A549 (cell line): ENCODE measurements at regions not wholly inside any gene's neighbourhood (a gene's known extent, or its start where the extent isn't known, plus 50 kb on each side); places are given as distances from the start of the nearest gene placed in this dataset.

Experiments used
- ATAC-seq, 2 experiments: fragments of 200-7000 bp in 1 of 2; fragments of >200 bp in 1 of 2; cut with Nextera tagmentation in 1 of 2; cut with Tn5 transposase in 1 of 2; 3 replicates each; pipeline versions ENCODE4 v1.8.0 to v1.9.1; 2018 to 2020; ENCODE audit warnings: mild to moderate bottlenecking in 1 of 2, moderate library complexity in 1 of 2
- CTCF ChIA-PET: fragments of 300-600 bp; sonication (Branson Sonifier 250); formaldehyde crosslinking; extraction: SDS; loops from one replicate; lab custom pipeline; 2021; ENCODE audit warnings: antibody characterized with exemption, inconsistent platforms; lab: Yijun Ruan, JAX
- POLR2A ChIA-PET: fragments of 350-600 bp; formaldehyde crosslinking; extraction: SDS; loops from one replicate; lab custom pipeline; 2021; ENCODE audit warnings: antibody characterized with exemption, inconsistent platforms; lab: Yijun Ruan, JAX
- DNase-seq, 2 experiments: peaks; one replicate each; pipeline versions ENCODE4 v3.0.0 to v3.0.0-alpha.2; 2011 to 2016; ENCODE audit warnings: low read depth in 1 of 2, low spot score in 1 of 2
- FAIRE-seq: peaks from 2 replicates; lab custom pipeline; 2011; peaks lifted over from hg19 to GRCh38; lab: Jason Lieb, UNC
- H3K27ac ChIP-seq, 2 experiments: fragments of >200 bp; sonication (Bioruptor Twin); formaldehyde crosslinking; 3 replicates each; pipeline ENCODE4 v1.5.1; 2016 to 2017
- H3K4me1 ChIP-seq: fragments of >200 bp; sonication (Bioruptor Twin); formaldehyde crosslinking; 3 replicates; pipeline ENCODE4 v1.6.1; 2016
- H3K4me2 ChIP-seq: fragments of >200 bp; sonication (Bioruptor Twin); formaldehyde crosslinking; 3 replicates; pipeline ENCODE4 v1.6.1; 2016
- H3K4me3 ChIP-seq: fragments of >200 bp; sonication (Bioruptor Twin); formaldehyde crosslinking; 3 replicates; pipeline ENCODE4 v1.5.1; 2016
- H3K9me3 ChIP-seq: fragments of >200 bp; sonication (Bioruptor Twin); formaldehyde crosslinking; 3 replicates; pipeline ENCODE4 v1.6.1; 2016
- BHLHE40 ChIP-seq: IDR thresholded peaks from 2 replicates; pipeline ENCODE4 v1.6.1; 2012; ENCODE audit warnings: low read depth, low read length, inconsistent platforms
- CBX8 ChIP-seq: fragments of 200-600 bp; sonication (generic); IDR thresholded peaks from 2 replicates; pipeline ENCODE4 v1.6.1; 2016
- CEBPB ChIP-seq, 2 experiments: fragments of >200 bp in 1 of 2; sonication (Bioruptor Twin) in 1 of 2; formaldehyde crosslinking in 1 of 2; IDR thresholded peaks; 2 replicates each; pipeline ENCODE4 v1.6.1; 2012 to 2016
- EP300 ChIP-seq, 2 experiments: fragments of >200 bp; sonication (Bioruptor Twin); formaldehyde crosslinking; IDR thresholded peaks; 2 replicates in 1 of 2; 3 replicates in 1 of 2; pipeline ENCODE4 v1.6.1; 2016 to 2017
- FOXS1 ChIP-seq: fragments of 250-450 bp; sonication (Bioruptor Pico); IDR thresholded peaks from 2 replicates; pipeline ENCODE4 v1.5.0; 2020; ENCODE audit warnings: mild to moderate bottlenecking, moderate library complexity
- JUN ChIP-seq, 2 experiments: fragments of >200 bp; sonication (Bioruptor Twin); formaldehyde crosslinking; IDR thresholded peaks; 2 replicates in 1 of 2; 3 replicates in 1 of 2; pipeline ENCODE4 v1.6.1; 2016 to 2017
- JUNB ChIP-seq: fragments of >200 bp; sonication (Bioruptor Twin); formaldehyde crosslinking; IDR thresholded peaks from 2 replicates; pipeline ENCODE4 v1.6.1; 2016
- KDM1A ChIP-seq: fragments of 200-600 bp; sonication (generic); IDR thresholded peaks from 2 replicates; pipeline ENCODE4 v1.6.1; 2016; ENCODE audit warnings: low read depth, mild to moderate bottlenecking
- KDM5A ChIP-seq: fragments of 200-600 bp; sonication (generic); IDR thresholded peaks from 2 replicates; pipeline ENCODE4 v1.6.1; 2016; ENCODE audit warnings: antibody characterized with exemption, mild to moderate bottlenecking
- MAFK ChIP-seq: fragments of 450-650 bp; IDR thresholded peaks from 2 replicates; pipeline ENCODE4 v1.6.1; 2014; ENCODE audit not compliant: partially characterized antibody
- MYC ChIP-seq: IDR thresholded peaks from 2 replicates; pipeline ENCODE4 v1.6.1; 2012; ENCODE audit warnings: mild to moderate bottlenecking, inconsistent platforms, low read length, improper control_type of control experiment, borderline replicate concordance
- PHF8 ChIP-seq: fragments of 200-600 bp; sonication (generic); IDR thresholded peaks from 2 replicates; pipeline ENCODE4 v1.6.1; 2016; ENCODE audit warnings: low read depth, mild to moderate bottlenecking, antibody characterized with exemption, moderate library complexity, borderline replicate concordance
- POLR2A ChIP-seq: IDR thresholded peaks from 2 replicates; pipeline ENCODE4 v1.6.1; 2012; ENCODE audit warnings: mild to moderate bottlenecking, low read length
- RCOR1 ChIP-seq: fragments of 150-350 bp; IDR thresholded peaks from 2 replicates; pipeline ENCODE4 v1.6.1; 2014; ENCODE audit warnings: antibody characterized with exemption, low read length, low read depth
- RFX5 ChIP-seq: fragments of 450-650 bp; IDR thresholded peaks from 2 replicates; pipeline ENCODE4 v1.7.1; 2014; ENCODE audit warnings: antibody characterized with exemption, mild to moderate bottlenecking, moderate library complexity
- TP53 ChIP-seq: fragments of 250-450 bp; sonication (Bioruptor Pico); IDR thresholded peaks from 2 replicates; pipeline ENCODE4 v1.5.0; 2021; ENCODE audit warnings: mild to moderate bottlenecking, moderate library complexity
- WGBS: methylation state at CpG from one replicate; pipeline ENCODE4 v1.1.6; 2017; ENCODE audit errors: missing lambda C conversion rate; 5-methylcytosine and 5-hydroxymethylcytosine counted together
- TF ChIP-seq, protein P1 (sequence below): fragments of >200 bp; sonication (Bioruptor Twin); formaldehyde crosslinking; IDR thresholded peaks from 3 replicates; pipeline ENCODE4 v1.6.1; 2016
- TF ChIP-seq, protein P2 (sequence below): fragments of 450-650 bp; IDR thresholded peaks from 2 replicates; pipeline ENCODE4 v1.6.1; 2014; ENCODE audit warnings: antibody characterized with exemption
- TF ChIP-seq, protein P3 (sequence below): fragments of 250-450 bp; sonication (Bioruptor Pico); IDR thresholded peaks from 2 replicates; pipeline ENCODE4 v1.5.0; 2020; ENCODE audit warnings: low read depth, mild to moderate bottlenecking, moderate library complexity
- TF ChIP-seq, protein P4 (sequence below): IDR thresholded peaks from 2 replicates; pipeline ENCODE4 v1.6.1; 2012
- TF ChIP-seq, protein P5 (sequence below): fragments of 200-600 bp; sonication (generic); IDR thresholded peaks from 2 replicates; pipeline ENCODE4 v1.6.1; 2016; ENCODE audit warnings: antibody characterized with exemption, mild to moderate bottlenecking, moderate library complexity

DNA sequence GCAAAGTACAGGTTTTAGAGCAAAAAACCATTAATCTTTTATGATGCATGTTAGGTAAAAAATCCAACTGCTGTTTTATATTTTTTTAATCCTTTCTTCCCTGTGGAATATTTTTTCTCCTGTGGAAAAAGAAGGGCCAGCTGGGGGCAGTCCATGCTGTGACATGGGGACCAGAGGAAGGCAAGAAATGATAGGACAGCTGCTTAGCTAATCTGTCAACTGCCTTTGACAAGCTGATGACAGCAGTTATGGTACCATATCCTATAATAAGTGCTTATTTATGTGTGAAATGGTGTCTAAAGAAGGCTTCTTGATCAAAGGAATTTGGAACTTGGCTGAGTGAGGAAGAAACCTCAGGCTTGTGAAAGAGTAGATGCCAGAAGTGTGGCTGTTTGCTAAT lies 452.4 kb upstream of the NOVA1 start:
- Histone ChIP-seq H3K4me2 (no peak overlapping the region), H3K4me3 (no peak overlapping the region), H3K4me1 (no peaks in the 10 kb centered on the region), H3K27ac (no peak overlapping the region), H3K9me3 (no peaks in the 10 kb centered on the region)
- no peak for FAIRE-seq
- no peak for DNase-seq
- no peak for ATAC-seq
- no peak for TF ChIP-seq KDM5A
- ChIA-PET POLR2A (no interaction called here), CTCF (interaction anchor here (1.3 kb wide), 1 partner anchor 30 kb away, joined by 3 read pairs; no protein-coding TSS in a partner anchor)

DNA sequence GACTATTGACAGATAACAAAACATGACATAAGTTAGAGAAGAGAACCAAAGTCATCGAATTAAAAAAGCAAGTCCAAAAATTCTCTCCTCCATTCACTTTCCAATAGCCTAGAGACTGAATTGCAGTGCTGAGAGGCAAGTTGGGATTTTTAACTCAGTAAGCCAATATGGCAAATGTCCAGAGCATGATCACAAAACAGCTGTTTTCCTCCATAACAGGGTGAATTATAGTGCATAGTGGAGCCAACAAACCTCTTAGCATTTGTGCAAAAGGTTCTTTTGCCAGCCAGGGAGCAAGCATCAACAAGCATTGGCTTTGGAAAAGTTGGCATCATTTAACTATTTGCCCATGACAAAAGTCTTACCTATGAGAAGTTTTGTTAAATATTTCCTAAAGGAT lies 458.8 kb upstream of the NOVA1 start:
- FAIRE-seq (no peak), DNase-seq (no peak), ATAC-seq (no peak)
- H3K9me3 ChIP-seq = no peaks in the 10 kb centered on the region
- H3K27ac ChIP-seq = no peak overlapping the region
- ChIA-PET CTCF (no interaction called here), POLR2A (no interaction called here)
- no peak overlapping the region for H3K4me3 ChIP-seq
- no peaks in the 10 kb centered on the region for H3K4me1 ChIP-seq
- WGBS = 2% methylated on average over 1 of the region's 1 CpG
- TF ChIP-seq KDM5A = no peak
- no peak for TF ChIP-seq POLR2A
- TF ChIP-seq BHLHE40 = no peak
- TF ChIP-seq, protein P1, sequence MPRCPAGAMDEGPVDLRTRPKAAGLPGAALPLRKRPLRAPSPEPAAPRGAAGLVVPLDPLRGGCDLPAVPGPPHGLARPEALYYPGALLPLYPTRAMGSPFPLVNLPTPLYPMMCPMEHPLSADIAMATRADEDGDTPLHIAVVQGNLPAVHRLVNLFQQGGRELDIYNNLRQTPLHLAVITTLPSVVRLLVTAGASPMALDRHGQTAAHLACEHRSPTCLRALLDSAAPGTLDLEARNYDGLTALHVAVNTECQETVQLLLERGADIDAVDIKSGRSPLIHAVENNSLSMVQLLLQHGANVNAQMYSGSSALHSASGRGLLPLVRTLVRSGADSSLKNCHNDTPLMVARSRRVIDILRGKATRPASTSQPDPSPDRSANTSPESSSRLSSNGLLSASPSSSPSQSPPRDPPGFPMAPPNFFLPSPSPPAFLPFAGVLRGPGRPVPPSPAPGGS = no peak
- TF ChIP-seq, protein P2, sequence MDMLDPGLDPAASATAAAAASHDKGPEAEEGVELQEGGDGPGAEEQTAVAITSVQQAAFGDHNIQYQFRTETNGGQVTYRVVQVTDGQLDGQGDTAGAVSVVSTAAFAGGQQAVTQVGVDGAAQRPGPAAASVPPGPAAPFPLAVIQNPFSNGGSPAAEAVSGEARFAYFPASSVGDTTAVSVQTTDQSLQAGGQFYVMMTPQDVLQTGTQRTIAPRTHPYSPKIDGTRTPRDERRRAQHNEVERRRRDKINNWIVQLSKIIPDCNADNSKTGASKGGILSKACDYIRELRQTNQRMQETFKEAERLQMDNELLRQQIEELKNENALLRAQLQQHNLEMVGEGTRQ = no peak
- TF ChIP-seq, protein P3, sequence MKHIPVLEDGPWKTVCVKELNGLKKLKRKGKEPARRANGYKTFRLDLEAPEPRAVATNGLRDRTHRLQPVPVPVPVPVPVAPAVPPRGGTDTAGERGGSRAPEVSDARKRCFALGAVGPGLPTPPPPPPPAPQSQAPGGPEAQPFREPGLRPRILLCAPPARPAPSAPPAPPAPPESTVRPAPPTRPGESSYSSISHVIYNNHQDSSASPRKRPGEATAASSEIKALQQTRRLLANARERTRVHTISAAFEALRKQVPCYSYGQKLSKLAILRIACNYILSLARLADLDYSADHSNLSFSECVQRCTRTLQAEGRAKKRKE (CRISPR knock-in tag) = no peak
- no peak for TF ChIP-seq RFX5
- no peak for TF ChIP-seq MYC
- no peak for TF ChIP-seq MAFK
- TF ChIP-seq, protein P4, sequence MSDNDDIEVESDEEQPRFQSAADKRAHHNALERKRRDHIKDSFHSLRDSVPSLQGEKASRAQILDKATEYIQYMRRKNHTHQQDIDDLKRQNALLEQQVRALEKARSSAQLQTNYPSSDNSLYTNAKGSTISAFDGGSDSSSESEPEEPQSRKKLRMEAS = no peak
- TF ChIP-seq PHF8 = no peak
- no peak for TF ChIP-seq RCOR1
- no peak for TF ChIP-seq FOXS1 (CRISPR knock-in tag)
- no peak for TF ChIP-seq EP300 (IDR thresholded peaks at IDR 0.05)
- TF ChIP-seq CBX8 = no peak
- no peak for TF ChIP-seq TP53 (CRISPR knock-in tag)
- TF ChIP-seq, all 56 proteins: peak for 0
- no peak overlapping the region for H3K4me2 ChIP-seq

DNA sequence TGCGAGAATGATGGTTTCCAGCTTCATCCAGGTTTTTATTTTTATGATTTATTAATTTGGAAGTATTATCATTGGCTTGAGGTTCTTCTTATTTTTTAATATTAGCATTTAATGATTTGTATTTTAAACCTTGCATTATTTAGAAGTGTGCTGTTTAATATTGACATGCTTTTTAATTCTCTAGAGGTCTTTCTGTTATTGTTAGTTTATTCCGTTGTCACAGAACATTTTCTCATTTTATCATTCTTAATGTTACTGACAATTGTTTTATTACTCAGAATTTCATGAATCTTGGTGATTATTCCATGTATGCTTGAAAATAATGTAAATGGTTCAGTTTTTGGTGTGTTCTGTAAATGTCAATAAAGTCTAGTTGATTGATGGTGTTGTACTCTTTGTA lies 463.5 kb upstream of the NOVA1 start:
- H3K4me3 ChIP-seq = no peak overlapping the region
- FAIRE-seq = no peak
- no peak for ATAC-seq
- H3K4me2 ChIP-seq = no peak overlapping the region
- no peaks in the 10 kb centered on the region for H3K9me3 ChIP-seq
- no peak for DNase-seq
- no peaks in the 10 kb centered on the region for H3K4me1 ChIP-seq
- POLR2A ChIA-PET = no interaction called here
- TF ChIP-seq CEBPB (IDR thresholded peaks at IDR 0.05) = no peak
- TF ChIP-seq JUN (IDR thresholded peaks at IDR 0.05) = no peak
- TF ChIP-seq, protein P5, sequence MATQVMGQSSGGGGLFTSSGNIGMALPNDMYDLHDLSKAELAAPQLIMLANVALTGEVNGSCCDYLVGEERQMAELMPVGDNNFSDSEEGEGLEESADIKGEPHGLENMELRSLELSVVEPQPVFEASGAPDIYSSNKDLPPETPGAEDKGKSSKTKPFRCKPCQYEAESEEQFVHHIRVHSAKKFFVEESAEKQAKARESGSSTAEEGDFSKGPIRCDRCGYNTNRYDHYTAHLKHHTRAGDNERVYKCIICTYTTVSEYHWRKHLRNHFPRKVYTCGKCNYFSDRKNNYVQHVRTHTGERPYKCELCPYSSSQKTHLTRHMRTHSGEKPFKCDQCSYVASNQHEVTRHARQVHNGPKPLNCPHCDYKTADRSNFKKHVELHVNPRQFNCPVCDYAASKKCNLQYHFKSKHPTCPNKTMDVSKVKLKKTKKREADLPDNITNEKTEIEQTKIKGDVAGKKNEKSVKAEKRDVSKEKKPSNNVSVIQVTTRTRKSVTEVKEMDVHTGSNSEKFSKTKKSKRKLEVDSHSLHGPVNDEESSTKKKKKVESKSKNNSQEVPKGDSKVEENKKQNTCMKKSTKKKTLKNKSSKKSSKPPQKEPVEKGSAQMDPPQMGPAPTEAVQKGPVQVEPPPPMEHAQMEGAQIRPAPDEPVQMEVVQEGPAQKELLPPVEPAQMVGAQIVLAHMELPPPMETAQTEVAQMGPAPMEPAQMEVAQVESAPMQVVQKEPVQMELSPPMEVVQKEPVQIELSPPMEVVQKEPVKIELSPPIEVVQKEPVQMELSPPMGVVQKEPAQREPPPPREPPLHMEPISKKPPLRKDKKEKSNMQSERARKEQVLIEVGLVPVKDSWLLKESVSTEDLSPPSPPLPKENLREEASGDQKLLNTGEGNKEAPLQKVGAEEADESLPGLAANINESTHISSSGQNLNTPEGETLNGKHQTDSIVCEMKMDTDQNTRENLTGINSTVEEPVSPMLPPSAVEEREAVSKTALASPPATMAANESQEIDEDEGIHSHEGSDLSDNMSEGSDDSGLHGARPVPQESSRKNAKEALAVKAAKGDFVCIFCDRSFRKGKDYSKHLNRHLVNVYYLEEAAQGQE = no peak
- TF ChIP-seq KDM1A = no peak
- no peak for TF ChIP-seq JUNB
- TF ChIP-seq, protein P2 = no peak
- H3K27ac ChIP-seq = no peak overlapping the region
- WGBS = 63% methylated on average over 2 of the region's 2 CpGs
- CTCF ChIA-PET = no interaction called here
